Stimulated activated CD4-positive, alpha-beta T cell treated with anti-CD3 and anti-CD28 coated beads, Interleukin-4, amount 100 ng/mL, for 1 hour (primary cell): ENCODE measurements at regions not wholly inside any gene's neighbourhood (a gene's known extent, or its start where the extent isn't known, plus 50 kb on each side); places are given as distances from the start of the nearest gene placed in this dataset.

Experiments used
- DNase-seq: peaks from one replicate; pipeline ENCODE4 v3.0.0-alpha.2; 2020

- DNase-seq: no peak
Measured at GRCh38 chr4:41466249-41466648, 71.7 kb upstream of the LIMCH1 start.

DNA sequence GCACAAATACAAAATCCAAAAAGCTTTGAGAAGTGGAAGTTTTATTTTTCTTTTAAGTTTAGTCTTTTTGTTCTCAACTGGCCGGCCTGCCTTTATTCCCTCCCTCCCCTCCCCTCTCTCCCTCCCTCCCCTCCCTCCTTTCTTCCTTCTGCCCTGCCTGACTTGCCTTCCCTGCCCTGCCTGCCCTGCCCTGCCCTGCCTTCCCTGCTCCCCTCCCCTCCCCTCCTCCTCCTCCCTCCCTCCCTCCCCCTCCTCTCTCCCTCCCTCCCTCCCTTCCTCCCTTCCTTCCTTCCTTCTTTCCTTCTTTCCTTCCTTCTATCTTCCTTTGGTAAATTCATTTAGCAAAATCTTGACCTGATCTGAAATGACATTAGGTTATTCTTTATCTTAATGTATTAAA, 69.8 kb upstream of the LIMCH1 start:
- DNase-seq: no peak

DNA sequence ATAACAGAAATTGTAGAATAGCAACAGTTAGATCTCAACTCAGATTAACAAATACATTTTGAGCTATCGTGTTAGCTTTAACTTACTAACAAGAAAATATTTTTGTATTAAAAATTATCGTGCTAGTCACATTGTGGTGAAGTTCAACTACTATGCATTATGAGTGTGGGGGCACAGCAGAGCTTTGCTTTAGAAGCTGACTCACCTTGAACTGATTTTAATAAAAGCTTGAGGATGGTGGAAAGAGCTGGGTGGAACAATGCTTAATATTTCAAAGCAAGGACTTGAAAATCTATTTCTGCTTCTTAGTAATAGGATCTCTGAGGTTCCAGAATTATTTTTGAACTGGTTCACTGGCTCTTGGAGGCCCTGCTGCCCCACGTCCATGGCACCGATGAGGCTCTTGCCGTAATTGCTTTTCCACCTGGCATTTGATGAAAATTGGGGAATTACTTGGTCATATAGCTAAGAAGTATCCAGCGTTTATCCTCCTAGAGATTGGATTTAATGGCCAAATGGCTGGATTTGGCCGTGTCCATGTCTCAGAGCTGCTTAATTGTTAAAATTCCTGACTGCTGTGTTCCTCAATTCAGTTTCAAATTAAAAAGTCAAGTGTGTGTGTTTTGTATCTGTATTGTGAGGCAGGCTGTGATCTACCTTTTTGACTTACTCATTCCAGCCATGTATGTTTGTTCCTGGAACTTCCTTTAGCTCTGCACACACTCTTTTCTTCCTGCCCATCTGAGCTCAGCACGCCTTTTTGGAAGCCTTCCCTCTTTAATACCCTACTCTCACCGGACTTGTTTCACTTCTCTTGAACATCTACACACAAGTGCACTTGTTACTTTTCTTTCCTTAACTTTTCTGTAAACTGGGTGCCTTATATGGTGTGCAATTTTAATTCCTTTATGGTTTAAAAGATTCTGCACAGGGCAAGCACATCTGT, 66.6 kb upstream of the LIMCH1 start:
- no peak for DNase-seq

DNA sequence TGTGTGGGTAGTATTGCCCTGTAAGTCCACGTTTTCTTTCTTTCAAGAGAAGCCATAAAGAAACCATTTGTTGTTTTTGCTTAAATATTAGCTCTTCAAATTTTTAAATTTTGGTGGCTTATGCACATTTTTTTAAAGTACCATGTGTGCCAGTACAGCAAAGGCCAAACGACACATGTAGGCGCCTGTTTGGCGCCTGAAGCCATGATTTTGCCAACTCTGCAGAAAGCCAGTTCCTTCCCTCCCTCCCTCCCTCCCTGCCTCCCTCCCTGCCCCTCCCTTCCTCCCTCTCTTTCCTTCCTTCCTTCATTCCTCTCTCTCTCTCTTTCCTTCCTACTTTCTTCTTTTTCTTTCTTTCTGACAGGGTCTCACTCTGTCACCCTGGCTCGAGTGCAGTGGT, 65.9 kb upstream of the LIMCH1 start:
- no peak for DNase-seq

GRCh38 chr4:41473176-41473575, 64.8 kb upstream of the LIMCH1 start:
- DNase-seq: no peak

GRCh38 chr4:41475402-41475801, 62.6 kb upstream of the LIMCH1 start:
- no peak for DNase-seq

GRCh38 chr4:41476310-41476885, 61.6 kb upstream of the LIMCH1 start:
- DNase-seq: no peak

- DNase-seq: no peak
Measured at GRCh38 chr4:41477181-41477905, 60.6 kb upstream of the LIMCH1 start.

DNA sequence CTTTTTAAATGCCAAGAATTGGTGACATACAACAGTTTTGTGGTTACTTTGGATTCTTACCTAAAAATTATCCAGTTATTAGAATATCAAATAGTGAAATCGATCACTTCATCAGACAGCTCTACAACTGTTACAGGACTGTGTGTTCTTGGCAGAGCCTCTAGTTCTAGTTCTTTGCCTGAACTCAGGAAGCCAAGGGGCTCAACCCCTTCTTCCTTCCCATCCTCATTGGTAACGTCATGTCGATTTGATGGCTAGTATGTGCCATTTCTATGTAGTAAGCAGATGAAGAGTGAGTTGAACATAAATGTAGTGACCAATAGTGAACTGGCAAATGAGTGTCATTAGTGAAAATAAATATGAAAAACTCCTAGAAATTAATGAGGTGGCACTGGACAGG, 59.4 kb upstream of the LIMCH1 start:
- DNase-seq: no peak

DNA sequence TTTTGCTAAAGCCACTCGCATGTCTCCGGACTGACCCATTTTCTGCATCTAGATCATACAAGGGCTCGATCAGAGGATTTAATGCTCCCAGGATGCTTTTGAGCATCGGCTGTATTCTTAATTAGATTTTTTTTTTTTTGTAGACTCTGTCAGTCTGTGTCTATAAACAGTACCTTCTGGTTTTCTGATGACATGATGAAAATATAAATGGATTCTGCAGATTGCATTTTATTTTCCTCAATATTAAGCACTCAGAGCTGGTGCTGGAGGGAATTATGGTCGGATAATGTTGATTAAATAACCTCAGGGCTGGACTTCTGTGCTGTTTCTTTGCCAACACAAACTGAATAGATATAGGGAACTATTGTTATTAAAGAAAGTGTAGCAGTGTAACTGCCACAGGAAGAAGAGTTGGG, 57.1 kb upstream of the LIMCH1 start:
- no peak for DNase-seq

- no peak for DNase-seq
Measured at GRCh38 chr4:41483771-41484170, 54.2 kb upstream of the LIMCH1 start.

- DNase-seq: no peak
Measured at GRCh38 chr4:41485041-41485440, 52.9 kb upstream of the LIMCH1 start.

DNA sequence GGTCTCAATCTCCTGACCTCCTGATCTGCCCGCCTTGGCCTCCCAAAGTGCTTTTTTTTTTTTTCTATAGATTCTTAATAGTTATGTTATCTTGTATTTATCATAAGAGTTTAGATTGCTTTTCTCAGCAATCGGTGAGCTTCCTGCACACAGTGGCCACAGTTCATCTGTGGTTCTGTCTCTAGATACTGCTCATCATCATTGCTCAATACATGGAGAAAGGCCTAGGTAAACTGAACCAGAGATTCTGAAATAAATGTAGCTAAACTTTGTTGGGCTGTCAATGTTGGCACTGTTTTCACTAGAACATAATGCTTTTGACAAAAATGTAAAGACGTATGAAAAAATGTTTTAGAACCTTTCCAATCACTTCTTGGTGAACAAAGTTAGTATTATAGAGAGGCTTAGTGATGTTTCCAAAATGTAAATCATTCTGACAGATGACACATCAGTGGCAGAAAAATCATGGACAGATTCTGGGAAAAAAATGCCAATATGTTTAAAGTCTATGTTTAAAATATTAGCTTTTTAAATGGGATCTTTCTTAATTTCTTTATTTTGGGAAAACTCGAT, 50.0 kb upstream of the LIMCH1 start:
- no peak for DNase-seq
